Suppressor macrophage treated with lipopolysaccharide for 4 hours (primary cell): ENCODE measurements at regions not wholly inside any gene's neighbourhood (a gene's known extent, or its start where the extent isn't known, plus 50 kb on each side); places are given as distances from the start of the nearest gene placed in this dataset.

ENCODE experiments used
- DNase-seq: peaks from one replicate; pipeline ENCODE4 v3.0.0-alpha.2; 2020

- no peak for DNase-seq
Observed at GRCh38 chr9:17894501-17895160, 315.8 kb downstream of the SH3GL2 start.

- DNase-seq: no peak
Observed at GRCh38 chr9:17900606-17901005, 321.7 kb downstream of the SH3GL2 start.

- DNase-seq: no peak
Observed at GRCh38 chr9:17905366-17905765, 326.5 kb downstream of the SH3GL2 start.

- no peak for DNase-seq
Observed at GRCh38 chr9:17905781-17906175, 326.9 kb downstream of the SH3GL2 start.

- DNase-seq: no peak
Observed at GRCh38 chr9:17906176-17906840, 327.4 kb downstream of the SH3GL2 start.

- no peak for DNase-seq
Observed at GRCh38 chr9:17906841-17907778, 328.2 kb downstream of the SH3GL2 start.

- DNase-seq: no peak
Observed at GRCh38 chr9:17907779-17908508, 329.1 kb downstream of the SH3GL2 start.

GRCh38 chr9:17926246-17926645, 347.4 kb downstream of the SH3GL2 start:
- DNase-seq: no peak

GRCh38 chr9:17927616-17928015, 348.8 kb downstream of the SH3GL2 start:
- no peak for DNase-seq

GRCh38 chr9:17928228-17928627, 349.4 kb downstream of the SH3GL2 start:
- no peak for DNase-seq

- no peak for DNase-seq
Observed at GRCh38 chr9:17928768-17929167, 349.9 kb downstream of the SH3GL2 start.

GRCh38 chr9:17929506-17929905, 350.6 kb downstream of the SH3GL2 start:
- no peak for DNase-seq

- no peak for DNase-seq
Observed at GRCh38 chr9:17930071-17930470, 351.2 kb downstream of the SH3GL2 start.

- DNase-seq: no peak
Observed at GRCh38 chr9:17936365-17936764, 357.5 kb downstream of the SH3GL2 start.

- DNase-seq: no peak
Observed at GRCh38 chr9:17938035-17938655, 359.3 kb downstream of the SH3GL2 start.

- no peak for DNase-seq
Observed at GRCh38 chr9:17942498-17942897, 363.6 kb downstream of the SH3GL2 start.

GRCh38 chr9:17955409-17955808, 376.5 kb downstream of the SH3GL2 start:
- DNase-seq: no peak

- no peak for DNase-seq
Observed at GRCh38 chr9:17958363-17958762, 379.5 kb downstream of the SH3GL2 start.

- DNase-seq: no peak
Observed at GRCh38 chr9:17962747-17963146, 383.9 kb downstream of the SH3GL2 start.

- no peak for DNase-seq
Observed at GRCh38 chr9:17963498-17963897, 384.6 kb downstream of the SH3GL2 start.

GRCh38 chr9:17967731-17968130, 388.9 kb downstream of the SH3GL2 start:
- DNase-seq: no peak

- DNase-seq: no peak
Observed at GRCh38 chr9:17969232-17969631, 390.4 kb downstream of the SH3GL2 start.

- DNase-seq: no peak
Observed at GRCh38 chr9:17970277-17970676, 391.4 kb downstream of the SH3GL2 start.
